Neural cell (in vitro differentiated cells): ENCODE measurements at regions not wholly inside any gene's neighbourhood (a gene's known extent, or its start where the extent isn't known, plus 50 kb on each side); places are given as distances from the start of the nearest gene placed in this dataset.

Source experiments
- EP300 ChIP-seq: fragments of 450-650 bp; conservative IDR thresholded peaks from 2 replicates; pipeline ENCODE4 v1.6.1; 2014; ENCODE audit warnings: antibody characterized with exemption, mild to moderate bottlenecking, moderate library complexity; ENCODE audit not compliant: poor library complexity, severe bottlenecking
- MXI1 ChIP-seq: fragments of 450-650 bp; conservative IDR thresholded peaks from 2 replicates; pipeline ENCODE4 v1.6.1; 2014; ENCODE audit warnings: antibody characterized with exemption, mild to moderate bottlenecking; ENCODE audit not compliant: poor library complexity, severe bottlenecking
- POLR2AphosphoS5 ChIP-seq: IDR thresholded peaks from 2 replicates; pipeline ENCODE4 v1.6.1; 2012
- SMC3 ChIP-seq: fragments of 450-650 bp; conservative IDR thresholded peaks from 2 replicates; pipeline ENCODE4 v1.6.1; 2014; ENCODE audit warnings: antibody characterized with exemption, mild to moderate bottlenecking, moderate library complexity; ENCODE audit not compliant: poor library complexity

GRCh38 chr3:174541708-174542315, 317.3 kb upstream of the NAALADL2 start:
- no peak for TF ChIP-seq SMC3
- no peak for TF ChIP-seq EP300
- TF ChIP-seq POLR2AphosphoS5, result no peak
- no peak for TF ChIP-seq MXI1
